AG09309 (cell line): ENCODE measurements at regions not wholly inside any gene's neighbourhood (a gene's known extent, or its start where the extent isn't known, plus 50 kb on each side); places are given as distances from the start of the nearest gene placed in this dataset.

Experiments
- DNase-seq: peaks from one replicate; pipeline ENCODE4 v3.0.0-alpha.2; 2010; ENCODE audit warnings: low read depth
- H3K4me3 ChIP-seq: 2 replicates; pipeline ENCODE4 v1.5.1; 2011; ENCODE audit warnings: mild to moderate bottlenecking, low read depth, low read length, moderate library complexity; ENCODE audit not compliant: control insufficient read depth
- TF ChIP-seq, protein P1 (sequence below): IDR thresholded peaks from 2 replicates; pipeline ENCODE4 v1.5.1; 2011; ENCODE audit warnings: mild to moderate bottlenecking, low read depth, low read length, inconsistent platforms; ENCODE audit not compliant: insufficient read depth, control insufficient read depth; ENCODE audit errors: missing control alignments

- H3K4me3 ChIP-seq: no peak overlapping the region
- no peak for DNase-seq
- TF ChIP-seq, protein P1, sequence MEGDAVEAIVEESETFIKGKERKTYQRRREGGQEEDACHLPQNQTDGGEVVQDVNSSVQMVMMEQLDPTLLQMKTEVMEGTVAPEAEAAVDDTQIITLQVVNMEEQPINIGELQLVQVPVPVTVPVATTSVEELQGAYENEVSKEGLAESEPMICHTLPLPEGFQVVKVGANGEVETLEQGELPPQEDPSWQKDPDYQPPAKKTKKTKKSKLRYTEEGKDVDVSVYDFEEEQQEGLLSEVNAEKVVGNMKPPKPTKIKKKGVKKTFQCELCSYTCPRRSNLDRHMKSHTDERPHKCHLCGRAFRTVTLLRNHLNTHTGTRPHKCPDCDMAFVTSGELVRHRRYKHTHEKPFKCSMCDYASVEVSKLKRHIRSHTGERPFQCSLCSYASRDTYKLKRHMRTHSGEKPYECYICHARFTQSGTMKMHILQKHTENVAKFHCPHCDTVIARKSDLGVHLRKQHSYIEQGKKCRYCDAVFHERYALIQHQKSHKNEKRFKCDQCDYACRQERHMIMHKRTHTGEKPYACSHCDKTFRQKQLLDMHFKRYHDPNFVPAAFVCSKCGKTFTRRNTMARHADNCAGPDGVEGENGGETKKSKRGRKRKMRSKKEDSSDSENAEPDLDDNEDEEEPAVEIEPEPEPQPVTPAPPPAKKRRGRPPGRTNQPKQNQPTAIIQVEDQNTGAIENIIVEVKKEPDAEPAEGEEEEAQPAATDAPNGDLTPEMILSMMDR: no peak
These were observed 153.5 kb upstream of the MAX start for GRCh38 chr14:65255583-65256461.

GRCh38 chr14:65256714-65257113 is 154.4 kb upstream of the MAX start:
- TF ChIP-seq, protein P1: no peak
- H3K4me3 ChIP-seq: no peak overlapping the region
- no peak for DNase-seq

- DNase-seq: no peak
- TF ChIP-seq, protein P1: no peak
- H3K4me3 ChIP-seq: no peak overlapping the region
These were observed 155.1 kb upstream of the FUT8 start for GRCh38 chr14:65257425-65257824.

DNA sequence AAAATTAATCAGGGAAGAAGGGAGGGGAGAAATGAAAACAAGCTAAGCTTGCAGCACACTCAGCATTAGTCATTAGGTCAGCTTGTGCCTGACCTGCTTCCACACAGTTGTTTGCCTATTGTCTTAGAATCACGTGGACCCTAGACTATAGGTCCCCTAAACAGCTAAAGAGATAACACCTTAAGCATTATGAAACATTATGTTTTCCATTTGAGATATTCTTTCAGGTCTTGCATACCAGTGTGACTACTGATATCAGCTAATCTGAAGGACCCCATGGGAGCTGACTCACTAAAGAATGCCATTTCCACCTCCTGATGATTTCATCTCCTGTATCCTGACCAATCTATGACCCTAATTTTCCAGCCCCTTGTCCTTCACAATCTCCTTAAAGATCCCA is 154.1 kb upstream of the FUT8 start:
- DNase-seq: no peak

GRCh38 chr14:65259000-65259399 is 153.5 kb upstream of the FUT8 start:
- DNase-seq: no peak
- TF ChIP-seq, protein P1: no peak
- no peak overlapping the region for H3K4me3 ChIP-seq

More for the DNA sequence above, 154.1 kb upstream of the FUT8 start:
- H3K4me3 ChIP-seq: no peak overlapping the region
- TF ChIP-seq, protein P1: no peak

GRCh38 chr14:65260786-65261185 is 151.7 kb upstream of the FUT8 start:
- TF ChIP-seq, protein P1: no peak
- no peak for DNase-seq
- no peak overlapping the region for H3K4me3 ChIP-seq
